NCI-H1105 treated with DMSO at 0.1 percent for 48 hours (cell line): ENCODE measurements at regions not wholly inside any gene's neighbourhood (a gene's known extent, or its start where the extent isn't known, plus 50 kb on each side); places are given as distances from the start of the nearest gene placed in this dataset.

Experiments used
- DNase-seq: peaks from one replicate; lab custom pipeline; 2025; lab: John Stamatoyannopoulos, UW

DNA sequence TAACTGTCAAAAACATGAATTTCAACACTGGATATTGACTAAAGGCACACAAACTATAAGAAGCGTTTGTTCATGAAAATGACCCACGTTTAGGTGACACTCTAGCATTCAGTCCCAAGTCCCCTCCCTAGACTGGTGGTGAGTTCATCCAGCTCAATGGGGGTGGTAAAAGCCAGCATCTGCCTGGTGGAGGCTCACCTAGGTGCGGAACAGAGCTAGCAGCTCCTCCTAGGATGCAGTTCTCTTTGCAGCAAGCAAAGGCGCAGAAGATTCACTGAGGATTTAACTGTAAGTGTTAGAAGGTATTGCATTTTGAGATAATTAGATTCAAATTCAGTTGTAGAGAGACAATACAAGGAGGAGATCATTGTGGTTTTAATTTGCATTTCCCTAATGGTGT is 87.6 kb downstream of the VSTM2A start:
- no peak for DNase-seq

DNA sequence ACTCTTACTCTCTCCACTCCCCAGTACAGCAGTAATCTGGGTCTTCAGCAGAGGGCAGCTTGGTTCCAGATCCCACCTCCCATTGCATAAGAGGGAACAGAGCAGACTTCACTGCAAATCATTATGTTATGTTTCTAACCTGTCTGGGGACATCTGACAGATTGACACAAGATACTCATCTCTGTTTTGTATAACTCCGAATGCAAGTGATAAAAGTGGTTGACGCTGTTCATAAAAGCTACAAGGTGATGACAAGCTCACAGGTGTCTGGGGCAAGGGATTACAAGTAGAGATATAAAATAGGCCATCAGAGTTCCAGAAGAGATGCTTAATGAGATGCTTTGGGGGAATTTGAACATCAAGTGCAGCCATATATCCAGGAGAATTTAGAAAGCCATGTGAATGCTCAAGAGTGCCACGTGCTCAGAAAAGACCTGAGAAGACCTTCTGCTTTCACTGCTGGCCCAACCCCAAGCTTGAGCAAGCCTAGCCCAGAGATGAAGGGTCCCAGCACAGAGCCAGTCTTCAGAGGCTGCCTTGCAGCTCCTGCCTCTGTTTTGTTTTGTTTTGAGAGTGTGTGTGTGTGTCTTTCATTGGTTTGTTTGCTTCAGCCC is 80.6 kb downstream of the VSTM2A start:
- DNase-seq = no peak
